Uterus (tissue), 2 donors: ENCODE measurements at regions not wholly inside any gene's neighbourhood (a gene's known extent, or its start where the extent isn't known, plus 50 kb on each side); places are given as distances from the start of the nearest gene placed in this dataset.

Experiments used
- POLR2A ChIP-seq, 2 donors: fragments of 450-650 bp; IDR thresholded peaks; one replicate each; pipeline ENCODE4 v1.6.1; 2016; ENCODE audit warnings: antibody characterized with exemption in 2 of 2, mild to moderate bottlenecking in 1 of 2, moderate library complexity in 1 of 2
- TF ChIP-seq, protein P1 (sequence below), 4 experiments: fragments of 200-600 bp in 2 of 4; fragments of 450-650 bp in 2 of 4; sonication (generic) in 2 of 4; IDR thresholded peaks; one replicate each; pipeline ENCODE4 v1.5.1; 2016 to 2019; ENCODE audit warnings: antibody characterized with exemption in 4 of 4, mild to moderate bottlenecking in 2 of 4, moderate library complexity in 1 of 4

DNA sequence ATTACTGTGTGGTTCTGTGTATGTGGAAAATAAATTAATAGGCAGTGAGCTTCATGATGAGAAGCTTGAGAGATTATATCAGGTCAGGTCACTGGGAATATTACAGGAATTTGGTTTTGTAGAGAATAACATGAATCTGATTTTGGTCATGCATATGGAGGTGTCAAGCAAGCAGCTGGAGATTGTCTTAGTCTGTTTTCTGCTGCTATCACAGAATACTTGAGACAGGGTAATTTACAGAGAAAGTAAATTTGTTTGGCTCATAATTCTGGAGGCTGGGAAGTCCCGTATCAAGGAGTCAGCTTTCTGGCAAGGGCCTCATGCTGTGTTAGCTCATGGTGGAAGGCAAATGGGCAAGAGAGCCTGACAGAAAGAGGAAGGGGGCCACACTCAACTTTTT is 120.7 kb upstream of the FAM3C start:
- TF ChIP-seq, protein P1, sequence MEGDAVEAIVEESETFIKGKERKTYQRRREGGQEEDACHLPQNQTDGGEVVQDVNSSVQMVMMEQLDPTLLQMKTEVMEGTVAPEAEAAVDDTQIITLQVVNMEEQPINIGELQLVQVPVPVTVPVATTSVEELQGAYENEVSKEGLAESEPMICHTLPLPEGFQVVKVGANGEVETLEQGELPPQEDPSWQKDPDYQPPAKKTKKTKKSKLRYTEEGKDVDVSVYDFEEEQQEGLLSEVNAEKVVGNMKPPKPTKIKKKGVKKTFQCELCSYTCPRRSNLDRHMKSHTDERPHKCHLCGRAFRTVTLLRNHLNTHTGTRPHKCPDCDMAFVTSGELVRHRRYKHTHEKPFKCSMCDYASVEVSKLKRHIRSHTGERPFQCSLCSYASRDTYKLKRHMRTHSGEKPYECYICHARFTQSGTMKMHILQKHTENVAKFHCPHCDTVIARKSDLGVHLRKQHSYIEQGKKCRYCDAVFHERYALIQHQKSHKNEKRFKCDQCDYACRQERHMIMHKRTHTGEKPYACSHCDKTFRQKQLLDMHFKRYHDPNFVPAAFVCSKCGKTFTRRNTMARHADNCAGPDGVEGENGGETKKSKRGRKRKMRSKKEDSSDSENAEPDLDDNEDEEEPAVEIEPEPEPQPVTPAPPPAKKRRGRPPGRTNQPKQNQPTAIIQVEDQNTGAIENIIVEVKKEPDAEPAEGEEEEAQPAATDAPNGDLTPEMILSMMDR (IDR thresholded peaks at IDR 0.05), result no peak
- TF ChIP-seq POLR2A (IDR thresholded peaks at IDR 0.05), result no peak
